ENCODE measurements at regions not wholly inside any gene's neighbourhood (a gene's known extent, or its start where the extent isn't known, plus 50 kb on each side); places are given as distances from the start of the nearest gene placed in this dataset.

- no peak for DNase-seq (ENCODE audit: low read depth in 1 of 2, low spot score in 1 of 2)
- Histone ChIP-seq H3K4me3 (replicated peaks; ENCODE audit: insufficient read depth, low read length) (no peak overlapping the region), H3K27me3 (ENCODE audit: insufficient read depth, poor library complexity, severe bottlenecking) (no peaks in the 10 kb centered on the region), H3K27ac (replicated peaks) (no peak overlapping the region)
- TF ChIP-seq GABPA (IDR thresholded peaks at IDR 0.05; ENCODE audit: low read depth), result no peak
- no peak for TF ChIP-seq POLR2AphosphoS5 (IDR thresholded peaks at IDR 0.05; ENCODE audit: low read depth)
- no peak for TF ChIP-seq SPI1 (IDR thresholded peaks at IDR 0.05; ENCODE audit: borderline replicate concordance, low read depth)
- no peak for TF ChIP-seq CTCF (IDR thresholded peaks at IDR 0.05; ENCODE audit: insufficient read depth, low read length)
- TF ChIP-seq, protein P1, sequence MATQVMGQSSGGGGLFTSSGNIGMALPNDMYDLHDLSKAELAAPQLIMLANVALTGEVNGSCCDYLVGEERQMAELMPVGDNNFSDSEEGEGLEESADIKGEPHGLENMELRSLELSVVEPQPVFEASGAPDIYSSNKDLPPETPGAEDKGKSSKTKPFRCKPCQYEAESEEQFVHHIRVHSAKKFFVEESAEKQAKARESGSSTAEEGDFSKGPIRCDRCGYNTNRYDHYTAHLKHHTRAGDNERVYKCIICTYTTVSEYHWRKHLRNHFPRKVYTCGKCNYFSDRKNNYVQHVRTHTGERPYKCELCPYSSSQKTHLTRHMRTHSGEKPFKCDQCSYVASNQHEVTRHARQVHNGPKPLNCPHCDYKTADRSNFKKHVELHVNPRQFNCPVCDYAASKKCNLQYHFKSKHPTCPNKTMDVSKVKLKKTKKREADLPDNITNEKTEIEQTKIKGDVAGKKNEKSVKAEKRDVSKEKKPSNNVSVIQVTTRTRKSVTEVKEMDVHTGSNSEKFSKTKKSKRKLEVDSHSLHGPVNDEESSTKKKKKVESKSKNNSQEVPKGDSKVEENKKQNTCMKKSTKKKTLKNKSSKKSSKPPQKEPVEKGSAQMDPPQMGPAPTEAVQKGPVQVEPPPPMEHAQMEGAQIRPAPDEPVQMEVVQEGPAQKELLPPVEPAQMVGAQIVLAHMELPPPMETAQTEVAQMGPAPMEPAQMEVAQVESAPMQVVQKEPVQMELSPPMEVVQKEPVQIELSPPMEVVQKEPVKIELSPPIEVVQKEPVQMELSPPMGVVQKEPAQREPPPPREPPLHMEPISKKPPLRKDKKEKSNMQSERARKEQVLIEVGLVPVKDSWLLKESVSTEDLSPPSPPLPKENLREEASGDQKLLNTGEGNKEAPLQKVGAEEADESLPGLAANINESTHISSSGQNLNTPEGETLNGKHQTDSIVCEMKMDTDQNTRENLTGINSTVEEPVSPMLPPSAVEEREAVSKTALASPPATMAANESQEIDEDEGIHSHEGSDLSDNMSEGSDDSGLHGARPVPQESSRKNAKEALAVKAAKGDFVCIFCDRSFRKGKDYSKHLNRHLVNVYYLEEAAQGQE (IDR thresholded peaks at IDR 0.05; ENCODE audit: insufficient replicate concordance, low read depth), result no peak
These were observed 1001.9 kb upstream of the CDH10 start for GRCh38 chr5:25646421-25647341.

- DNase-seq (ENCODE audit: low read depth in 1 of 2, low spot score in 1 of 2), result no peak
- H3K27me3 ChIP-seq (ENCODE audit: insufficient read depth, poor library complexity, severe bottlenecking), result no peaks in the 10 kb centered on the region
- no peak overlapping the region for H3K27ac ChIP-seq (replicated peaks)
- no peak overlapping the region for H3K4me3 ChIP-seq (replicated peaks; ENCODE audit: insufficient read depth, low read length)
- TF ChIP-seq CTCF (IDR thresholded peaks at IDR 0.05; ENCODE audit: insufficient read depth, low read length) (no peak), SPI1 (IDR thresholded peaks at IDR 0.05; ENCODE audit: borderline replicate concordance, low read depth) (no peak), POLR2AphosphoS5 (IDR thresholded peaks at IDR 0.05; ENCODE audit: low read depth) (no peak), GABPA (IDR thresholded peaks at IDR 0.05; ENCODE audit: low read depth) (no peak)
- TF ChIP-seq, protein P1 (IDR thresholded peaks at IDR 0.05; ENCODE audit: insufficient replicate concordance, low read depth), result no peak
These were observed 996.3 kb upstream of the CDH10 start for GRCh38 chr5:25641124-25641523.

DNA sequence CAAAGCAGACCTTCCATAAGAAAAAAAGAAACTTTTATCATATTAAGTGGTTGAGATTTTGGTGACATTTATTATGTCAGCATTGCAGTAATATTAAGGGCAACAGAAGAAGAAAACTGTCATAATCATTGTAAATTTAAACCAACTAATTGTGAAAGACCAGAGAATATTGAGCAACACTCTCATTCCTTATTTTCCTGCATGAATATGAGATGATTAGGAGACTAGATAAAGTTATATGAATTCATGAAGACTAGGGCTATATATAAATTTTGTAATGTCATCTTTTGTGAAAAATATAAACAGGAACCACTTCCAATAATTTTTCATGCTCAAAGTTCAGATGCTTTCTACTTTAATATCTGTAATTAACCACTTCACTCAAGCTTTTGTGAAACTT, 974.5 kb upstream of the CDH10 start:
- DNase-seq (ENCODE audit: low read depth in 1 of 2, low spot score in 1 of 2), result no peak
- TF ChIP-seq GABPA (IDR thresholded peaks at IDR 0.05; ENCODE audit: low read depth) (no peak), POLR2AphosphoS5 (IDR thresholded peaks at IDR 0.05; ENCODE audit: low read depth) (no peak), CTCF (IDR thresholded peaks at IDR 0.05; ENCODE audit: insufficient read depth, low read length) (no peak), SPI1 (IDR thresholded peaks at IDR 0.05; ENCODE audit: borderline replicate concordance, low read depth) (no peak)
- TF ChIP-seq, protein P1 (IDR thresholded peaks at IDR 0.05; ENCODE audit: insufficient replicate concordance, low read depth), result no peak
- Histone ChIP-seq H3K27me3 (ENCODE audit: insufficient read depth, poor library complexity, severe bottlenecking) (no peaks in the 10 kb centered on the region), H3K27ac (replicated peaks) (no peak overlapping the region), H3K4me3 (replicated peaks; ENCODE audit: insufficient read depth, low read length) (no peak overlapping the region)

All from HL-60 (cell line).